ENCODE measurements at regions not wholly inside any gene's neighbourhood (a gene's known extent, or its start where the extent isn't known, plus 50 kb on each side); places are given as distances from the start of the nearest gene placed in this dataset.

- DNase-seq (ENCODE audit: unreplicated experiment), result peak; percentile 34
- H3K4me1 Mint-ChIP-seq (ENCODE audit: insufficient read depth, unreplicated experiment), result peaks cover 13% of the 10 kb centered on the region
- no peak for TF ChIP-seq CTCF (IDR thresholded peaks at IDR 0.05; ENCODE audit: unreplicated experiment)
- POLR2A ChIA-PET, result interaction anchor here (0.6 to 2.6 kb wide), 17 partner anchors 9 to 258 kb away, joined by 3 to 12 read pairs (median 3); partner anchors contain the start of gene PCGF5
- H3K4me3 Mint-ChIP-seq (ENCODE audit: unreplicated experiment), result peak overlapping the region; percentile 80
- peak overlapping the region; percentile 88 for H3K27ac Mint-ChIP-seq (ENCODE audit: low read depth, unreplicated experiment)
- no peaks in the 10 kb centered on the region for H3K9me3 Mint-ChIP-seq (ENCODE audit: unreplicated experiment)
- H3K36me3 Mint-ChIP-seq (ENCODE audit: insufficient read depth, unreplicated experiment), result no peaks in the 10 kb centered on the region
- intact Hi-C loops (cut with micrococcal nuclease), result loop anchor here (2.0 kb wide), 1 partner anchor 251 kb away; no protein-coding TSS in a partner anchor
- BruUV-seq (replicated peaks), result no TSS peak
- CTCF ChIA-PET, result interaction anchor here (0.5 to 1.2 kb wide), 5 partner anchors 21 to 1597 kb away, joined by 3 to 4 read pairs (median 3); no protein-coding TSS in a partner anchor
- H3K27me3 Mint-ChIP-seq (ENCODE audit: insufficient read depth, unreplicated experiment), result no peaks in the 10 kb centered on the region
Measured at GRCh38 chr10:91162050-91162494, 58.4 kb upstream of the PCGF5 start.

GRCh38 chr10:91162495-91163268 is 57.8 kb upstream of the PCGF5 start:
- DNase-seq (ENCODE audit: unreplicated experiment), result peak; percentile 55
- intact Hi-C loops (cut with micrococcal nuclease), result loop anchor here (1.0 to 2.0 kb wide), 3 partner anchors 58 to 252 kb away; partner anchors contain the start of gene PCGF5
- no peak for TF ChIP-seq CTCF (IDR thresholded peaks at IDR 0.05; ENCODE audit: unreplicated experiment)
- Mint-ChIP-seq H3K4me1 (ENCODE audit: insufficient read depth, unreplicated experiment) (peaks cover 13% of the 10 kb centered on the region), H3K9me3 (ENCODE audit: unreplicated experiment) (no peaks in the 10 kb centered on the region), H3K27ac (ENCODE audit: low read depth, unreplicated experiment) (no peak overlapping the region), H3K4me3 (ENCODE audit: unreplicated experiment) (peak overlapping the region; percentile 80), H3K36me3 (ENCODE audit: insufficient read depth, unreplicated experiment) (no peaks in the 10 kb centered on the region), H3K27me3 (ENCODE audit: insufficient read depth, unreplicated experiment) (no peaks in the 10 kb centered on the region)
- POLR2A ChIA-PET, result interaction anchor here (0.6 to 2.6 kb wide), 24 partner anchors 10 to 1480 kb away, joined by 3 to 12 read pairs (median 3); partner anchors contain the start of gene PCGF5
- no TSS peak for BruUV-seq (replicated peaks)
- CTCF ChIA-PET, result interaction anchor here (0.6 to 1.1 kb wide), 3 partner anchors 53 to 1598 kb away, joined by 3 to 4 read pairs (median 3); no protein-coding TSS in a partner anchor

GRCh38 chr10:91163269-91163868 is 57.1 kb upstream of the PCGF5 start:
- Mint-ChIP-seq H3K36me3 (ENCODE audit: insufficient read depth, unreplicated experiment) (no peaks in the 10 kb centered on the region), H3K4me3 (ENCODE audit: unreplicated experiment) (peak overlapping the region; percentile 80), H3K9me3 (ENCODE audit: unreplicated experiment) (no peaks in the 10 kb centered on the region), H3K27me3 (ENCODE audit: insufficient read depth, unreplicated experiment) (no peaks in the 10 kb centered on the region), H3K27ac (ENCODE audit: low read depth, unreplicated experiment) (peak overlapping the region; percentile 64), H3K4me1 (ENCODE audit: insufficient read depth, unreplicated experiment) (peaks cover 13% of the 10 kb centered on the region)
- intact Hi-C loops (cut with micrococcal nuclease), result loop anchor here (1.0 to 2.0 kb wide), 3 partner anchors 57 to 253 kb away; partner anchors contain the start of gene PCGF5
- BruUV-seq (replicated peaks), result no TSS peak
- CTCF ChIA-PET, result interaction anchor here (1.2 kb wide), 1 partner anchor 87 kb away, joined by 4 read pairs; no protein-coding TSS in a partner anchor
- DNase-seq (ENCODE audit: unreplicated experiment), result peak; percentile 56
- POLR2A ChIA-PET, result interaction anchor here (0.7 to 2.6 kb wide), 17 partner anchors 10 to 1479 kb away, joined by 3 to 12 read pairs (median 4); partner anchors contain the start of gene PCGF5
- no peak for TF ChIP-seq CTCF (IDR thresholded peaks at IDR 0.05; ENCODE audit: unreplicated experiment)

Measured in MCF 10A (cell line).